Gastroesophageal sphincter (tissue), 3 donors: ENCODE measurements at regions not wholly inside any gene's neighbourhood (a gene's known extent, or its start where the extent isn't known, plus 50 kb on each side); places are given as distances from the start of the nearest gene placed in this dataset.

Experiments
- CTCF ChIP-seq, 4 experiments: fragments of 200-600 bp in 2 of 4; fragments of 450-650 bp in 2 of 4; sonication (generic) in 1 of 4; IDR thresholded peaks; one replicate each; pipeline ENCODE4 v1.5.1; 2017 to 2019; ENCODE audit warnings: antibody characterized with exemption in 4 of 4, mild to moderate bottlenecking in 2 of 4, moderate library complexity in 2 of 4
- EP300 ChIP-seq: sonication (generic); formaldehyde crosslinking; IDR thresholded peaks from one replicate; pipeline ENCODE4 v1.6.1; 2017; ENCODE audit warnings: antibody characterized with exemption, mild to moderate bottlenecking
- POLR2A ChIP-seq, 2 donors: fragments of 450-650 bp; IDR thresholded peaks; one replicate each; pipeline ENCODE4 v1.6.1; 2017; ENCODE audit warnings: antibody characterized with exemption in 2 of 2, mild to moderate bottlenecking in 2 of 2, moderate library complexity in 1 of 2
- POLR2AphosphoS5 ChIP-seq: sonication (generic); formaldehyde crosslinking; IDR thresholded peaks from one replicate; pipeline ENCODE4 v1.6.1; 2017; ENCODE audit warnings: antibody characterized with exemption

GRCh38 chr16:79336437-79337229 is 263.9 kb downstream of the MAF start:
- TF ChIP-seq CTCF (IDR thresholded peaks at IDR 0.05) (peak in 1 of 4 experiments; percentile 5), POLR2AphosphoS5 (peak; percentile 90), POLR2A (IDR thresholded peaks at IDR 0.05) (no peak), EP300 (no peak)
